ENCODE measurements at regions not wholly inside any gene's neighbourhood (a gene's known extent, or its start where the extent isn't known, plus 50 kb on each side); places are given as distances from the start of the nearest gene placed in this dataset.

DNA sequence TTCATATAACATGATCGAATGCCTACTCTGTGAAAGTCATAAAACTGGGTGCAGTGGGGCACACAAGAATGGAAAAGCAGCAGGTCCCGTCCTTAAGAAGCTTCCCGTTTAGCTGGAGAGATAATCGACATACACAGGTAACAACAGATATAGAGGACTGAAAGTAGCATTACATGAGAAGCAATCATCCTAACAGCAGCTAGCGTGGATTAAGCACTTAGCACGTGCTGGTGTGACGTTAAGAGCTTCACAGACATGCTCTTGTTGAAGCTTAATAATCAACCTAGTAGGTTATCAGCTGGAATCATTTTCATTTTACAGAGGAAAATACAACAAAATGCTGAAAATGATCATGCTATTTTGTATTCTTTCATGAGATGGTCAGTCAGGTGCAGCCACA, 184.8 kb downstream of the GPAM start (continued):
- TF ChIP-seq, protein P1, sequence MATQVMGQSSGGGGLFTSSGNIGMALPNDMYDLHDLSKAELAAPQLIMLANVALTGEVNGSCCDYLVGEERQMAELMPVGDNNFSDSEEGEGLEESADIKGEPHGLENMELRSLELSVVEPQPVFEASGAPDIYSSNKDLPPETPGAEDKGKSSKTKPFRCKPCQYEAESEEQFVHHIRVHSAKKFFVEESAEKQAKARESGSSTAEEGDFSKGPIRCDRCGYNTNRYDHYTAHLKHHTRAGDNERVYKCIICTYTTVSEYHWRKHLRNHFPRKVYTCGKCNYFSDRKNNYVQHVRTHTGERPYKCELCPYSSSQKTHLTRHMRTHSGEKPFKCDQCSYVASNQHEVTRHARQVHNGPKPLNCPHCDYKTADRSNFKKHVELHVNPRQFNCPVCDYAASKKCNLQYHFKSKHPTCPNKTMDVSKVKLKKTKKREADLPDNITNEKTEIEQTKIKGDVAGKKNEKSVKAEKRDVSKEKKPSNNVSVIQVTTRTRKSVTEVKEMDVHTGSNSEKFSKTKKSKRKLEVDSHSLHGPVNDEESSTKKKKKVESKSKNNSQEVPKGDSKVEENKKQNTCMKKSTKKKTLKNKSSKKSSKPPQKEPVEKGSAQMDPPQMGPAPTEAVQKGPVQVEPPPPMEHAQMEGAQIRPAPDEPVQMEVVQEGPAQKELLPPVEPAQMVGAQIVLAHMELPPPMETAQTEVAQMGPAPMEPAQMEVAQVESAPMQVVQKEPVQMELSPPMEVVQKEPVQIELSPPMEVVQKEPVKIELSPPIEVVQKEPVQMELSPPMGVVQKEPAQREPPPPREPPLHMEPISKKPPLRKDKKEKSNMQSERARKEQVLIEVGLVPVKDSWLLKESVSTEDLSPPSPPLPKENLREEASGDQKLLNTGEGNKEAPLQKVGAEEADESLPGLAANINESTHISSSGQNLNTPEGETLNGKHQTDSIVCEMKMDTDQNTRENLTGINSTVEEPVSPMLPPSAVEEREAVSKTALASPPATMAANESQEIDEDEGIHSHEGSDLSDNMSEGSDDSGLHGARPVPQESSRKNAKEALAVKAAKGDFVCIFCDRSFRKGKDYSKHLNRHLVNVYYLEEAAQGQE (IDR thresholded peaks at IDR 0.05; ENCODE audit: unreplicated experiment), result no peak
- no peak for TF ChIP-seq JUNB (IDR thresholded peaks at IDR 0.05; ENCODE audit: unreplicated experiment)
- no peak for TF ChIP-seq EZH2phosphoT487 (IDR thresholded peaks at IDR 0.05; ENCODE audit: unreplicated experiment)
- no peak for TF ChIP-seq STAT1 (IDR thresholded peaks at IDR 0.05; ENCODE audit: unreplicated experiment)

DNA sequence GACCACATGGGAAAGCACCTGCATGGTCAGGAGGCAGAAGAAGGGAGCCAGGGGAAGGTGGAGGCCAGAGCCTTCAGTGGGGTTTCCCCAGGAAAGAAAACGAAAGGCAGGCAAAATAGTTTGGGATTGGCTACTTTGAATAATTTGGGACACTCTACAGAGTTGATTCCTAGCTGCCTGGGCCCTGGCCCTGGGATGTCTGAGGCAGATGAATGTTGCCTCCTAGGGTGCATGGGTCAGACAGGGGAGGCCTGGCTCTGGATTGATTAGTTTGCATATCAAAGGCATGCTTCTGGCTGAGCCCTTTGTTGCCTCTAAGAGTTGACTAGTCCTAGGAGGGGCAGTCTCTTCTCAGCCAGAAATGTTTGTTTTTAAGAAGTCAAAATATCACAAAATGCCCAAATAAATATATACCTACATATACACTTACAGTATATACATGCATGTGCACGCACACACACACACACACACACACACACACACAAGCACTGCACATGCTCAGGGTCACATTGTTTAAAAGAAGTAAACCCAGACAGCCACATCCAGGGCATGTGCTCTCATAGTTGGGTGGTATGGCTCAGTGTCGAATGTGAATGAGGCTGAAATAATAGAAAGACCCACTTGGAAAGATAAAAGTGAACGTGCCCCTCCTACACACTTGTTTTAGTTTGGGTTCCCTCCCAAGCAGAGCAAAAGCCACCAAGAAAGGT, 184.2 kb downstream of the GPAM start:
- peak overlapping the region; percentile 59; the same call in 1 of the 2 replicates for H3K4me2 ChIP-seq
- H3K27me3 Mint-ChIP-seq (ENCODE audit: insufficient read depth, low read depth, poor library complexity), result peaks cover 3% of the 10 kb centered on the region
- no peaks in the 10 kb centered on the region; the same call in 2 of the 3 replicates for H3K9me3 Mint-ChIP-seq
- H3K27me3 ChIP-seq (ENCODE audit: insufficient read depth), result no peaks in the 10 kb centered on the region
- H3F3A ChIP-seq (replicated peaks; ENCODE audit: low read depth), result no peaks in the 10 kb centered on the region
- H3K27ac Mint-ChIP-seq, result no peak overlapping the region
- peaks cover 21% of the 10 kb centered on the region; the same call in 1 of the 2 replicates for H3K9me2 ChIP-seq (ENCODE audit: insufficient read depth)
- peak overlapping the region; percentile 19; the same call in 1 of the 2 replicates for H2AFZ ChIP-seq
- ATAC-seq (peak; percentile 100), DNase-seq (ENCODE audit: low spot score) (peak; percentile 70)
- no peak overlapping the region for H3K27ac ChIP-seq (ENCODE audit: low read depth)
- H3K4me1 Mint-ChIP-seq, result peaks cover 16% of the 10 kb centered on the region
- no peaks in the 10 kb centered on the region for H3K79me2 ChIP-seq (replicated peaks; ENCODE audit: insufficient read depth)
- no peaks in the 10 kb centered on the region for H3K36me3 Mint-ChIP-seq (ENCODE audit: low read depth)
- no peak overlapping the region for H3K4me3 ChIP-seq
- H3K36me3 ChIP-seq (ENCODE audit: insufficient read depth), result no peaks in the 10 kb centered on the region
- TF ChIP-seq, protein P2, sequence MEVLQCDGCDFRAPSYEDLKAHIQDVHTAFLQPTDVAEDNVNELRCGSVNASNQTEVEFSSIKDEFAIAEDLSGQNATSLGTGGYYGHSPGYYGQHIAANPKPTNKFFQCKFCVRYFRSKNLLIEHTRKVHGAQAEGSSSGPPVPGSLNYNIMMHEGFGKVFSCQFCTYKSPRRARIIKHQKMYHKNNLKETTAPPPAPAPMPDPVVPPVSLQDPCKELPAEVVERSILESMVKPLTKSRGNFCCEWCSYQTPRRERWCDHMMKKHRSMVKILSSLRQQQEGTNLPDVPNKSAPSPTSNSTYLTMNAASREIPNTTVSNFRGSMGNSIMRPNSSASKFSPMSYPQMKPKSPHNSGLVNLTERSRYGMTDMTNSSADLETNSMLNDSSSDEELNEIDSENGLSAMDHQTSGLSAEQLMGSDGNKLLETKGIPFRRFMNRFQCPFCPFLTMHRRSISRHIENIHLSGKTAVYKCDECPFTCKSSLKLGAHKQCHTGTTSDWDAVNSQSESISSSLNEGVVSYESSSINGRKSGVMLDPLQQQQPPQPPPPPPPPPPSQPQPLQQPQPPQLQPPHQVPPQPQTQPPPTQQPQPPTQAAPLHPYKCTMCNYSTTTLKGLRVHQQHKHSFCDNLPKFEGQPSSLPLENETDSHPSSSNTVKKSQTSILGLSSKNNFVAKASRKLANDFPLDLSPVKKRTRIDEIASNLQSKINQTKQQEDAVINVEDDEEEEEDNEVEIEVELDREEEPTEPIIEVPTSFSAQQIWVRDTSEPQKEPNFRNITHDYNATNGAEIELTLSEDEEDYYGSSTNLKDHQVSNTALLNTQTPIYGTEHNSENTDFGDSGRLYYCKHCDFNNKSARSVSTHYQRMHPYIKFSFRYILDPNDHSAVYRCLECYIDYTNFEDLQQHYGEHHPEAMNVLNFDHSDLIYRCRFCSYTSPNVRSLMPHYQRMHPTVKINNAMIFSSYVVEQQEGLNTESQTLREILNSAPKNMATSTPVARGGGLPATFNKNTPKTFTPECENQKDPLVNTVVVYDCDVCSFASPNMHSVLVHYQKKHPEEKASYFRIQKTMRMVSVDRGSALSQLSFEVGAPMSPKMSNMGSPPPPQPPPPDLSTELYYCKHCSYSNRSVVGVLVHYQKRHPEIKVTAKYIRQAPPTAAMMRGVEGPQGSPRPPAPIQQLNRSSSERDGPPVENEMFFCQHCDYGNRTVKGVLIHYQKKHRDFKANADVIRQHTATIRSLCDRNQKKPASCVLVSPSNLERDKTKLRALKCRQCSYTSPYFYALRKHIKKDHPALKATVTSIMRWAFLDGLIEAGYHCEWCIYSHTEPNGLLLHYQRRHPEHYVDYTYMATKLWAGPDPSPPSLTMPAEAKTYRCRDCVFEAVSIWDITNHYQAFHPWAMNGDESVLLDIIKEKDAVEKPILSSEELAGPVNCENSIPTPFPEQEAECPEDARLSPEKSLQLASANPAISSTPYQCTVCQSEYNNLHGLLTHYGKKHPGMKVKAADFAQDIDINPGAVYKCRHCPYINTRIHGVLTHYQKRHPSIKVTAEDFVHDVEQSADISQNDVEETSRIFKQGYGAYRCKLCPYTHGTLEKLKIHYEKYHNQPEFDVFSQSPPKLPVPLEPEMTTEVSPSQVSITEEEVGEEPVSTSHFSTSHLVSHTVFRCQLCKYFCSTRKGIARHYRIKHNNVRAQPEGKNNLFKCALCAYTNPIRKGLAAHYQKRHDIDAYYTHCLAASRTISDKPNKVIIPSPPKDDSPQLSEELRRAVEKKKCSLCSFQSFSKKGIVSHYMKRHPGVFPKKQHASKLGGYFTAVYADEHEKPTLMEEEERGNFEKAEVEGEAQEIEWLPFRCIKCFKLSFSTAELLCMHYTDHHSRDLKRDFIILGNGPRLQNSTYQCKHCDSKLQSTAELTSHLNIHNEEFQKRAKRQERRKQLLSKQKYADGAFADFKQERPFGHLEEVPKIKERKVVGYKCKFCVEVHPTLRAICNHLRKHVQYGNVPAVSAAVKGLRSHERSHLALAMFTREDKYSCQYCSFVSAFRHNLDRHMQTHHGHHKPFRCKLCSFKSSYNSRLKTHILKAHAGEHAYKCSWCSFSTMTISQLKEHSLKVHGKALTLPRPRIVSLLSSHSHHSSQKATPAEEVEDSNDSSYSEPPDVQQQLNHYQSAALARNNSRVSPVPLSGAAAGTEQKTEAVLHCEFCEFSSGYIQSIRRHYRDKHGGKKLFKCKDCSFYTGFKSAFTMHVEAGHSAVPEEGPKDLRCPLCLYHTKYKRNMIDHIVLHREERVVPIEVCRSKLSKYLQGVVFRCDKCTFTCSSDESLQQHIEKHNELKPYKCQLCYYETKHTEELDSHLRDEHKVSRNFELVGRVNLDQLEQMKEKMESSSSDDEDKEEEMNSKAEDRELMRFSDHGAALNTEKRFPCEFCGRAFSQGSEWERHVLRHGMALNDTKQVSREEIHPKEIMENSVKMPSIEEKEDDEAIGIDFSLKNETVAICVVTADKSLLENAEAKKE (CRISPR knock-in tag; IDR thresholded peaks at IDR 0.05), result peak; percentile 71
- TF ChIP-seq, protein P1 (IDR thresholded peaks at IDR 0.05; ENCODE audit: unreplicated experiment), result no peak
- no peak overlapping the region for H3K4me3 Mint-ChIP-seq
- H3K4me1 ChIP-seq (ENCODE audit: insufficient read depth), result peaks cover 20% of the 10 kb centered on the region
- no peaks in the 10 kb centered on the region for H4K20me1 ChIP-seq (replicated peaks; ENCODE audit: insufficient read depth)
